ENCODE measurements at regions not wholly inside any gene's neighbourhood (a gene's known extent, or its start where the extent isn't known, plus 50 kb on each side); places are given as distances from the start of the nearest gene placed in this dataset.

DNA sequence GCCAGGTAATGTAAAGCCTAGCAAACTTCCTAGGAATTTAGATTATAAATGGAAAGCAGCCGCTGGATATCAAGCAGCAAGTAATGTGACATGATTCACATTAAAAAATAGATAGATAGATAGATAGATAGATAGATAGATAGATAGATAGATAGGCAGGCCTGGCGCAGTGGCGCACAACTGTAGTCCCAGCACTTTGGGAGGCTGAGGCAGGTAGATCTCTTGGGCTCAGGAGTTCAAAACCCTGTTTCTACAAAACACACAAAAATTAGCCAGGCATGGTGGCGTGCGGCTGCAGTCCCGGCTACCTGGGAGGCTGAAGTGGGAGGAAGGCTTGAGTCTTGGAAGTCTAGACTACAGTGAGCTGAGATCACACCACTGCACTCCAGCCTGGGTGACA is 236.9 kb downstream of the SLITRK6 start:
- Histone ChIP-seq H3K9ac (ENCODE audit: low read length) (no peak overlapping the region), H4K20me1 (ENCODE audit: low read length) (no peaks in the 10 kb centered on the region), H3K9me2 (replicated peaks; ENCODE audit: low read length) (no peaks in the 10 kb centered on the region), H3K27ac (ENCODE audit: low read length) (no peak overlapping the region), H3K4me3 (ENCODE audit: low read length) (no peak overlapping the region), H2AFZ (ENCODE audit: low read length) (no peak overlapping the region), H3K9me3 (ENCODE audit: low read length) (no peaks in the 10 kb centered on the region), H3K4me2 (ENCODE audit: low read length) (no peak overlapping the region), H3K4me1 (ENCODE audit: insufficient read depth, low read length) (no peaks in the 10 kb centered on the region), H3F3A (ENCODE audit: low read length, unreplicated experiment) (no peaks in the 10 kb centered on the region), H3K36me3 (ENCODE audit: low read depth, low read length) (no peaks in the 10 kb centered on the region), H3K27me3 (ENCODE audit: low read length) (no peaks in the 10 kb centered on the region), H3K79me2 (ENCODE audit: low read length) (no peaks in the 10 kb centered on the region)
- ChIA-PET POLR2A (ENCODE audit: unreplicated experiment) (no interaction called here), CTCF (no interaction called here)
- TF ChIP-seq, protein P1, sequence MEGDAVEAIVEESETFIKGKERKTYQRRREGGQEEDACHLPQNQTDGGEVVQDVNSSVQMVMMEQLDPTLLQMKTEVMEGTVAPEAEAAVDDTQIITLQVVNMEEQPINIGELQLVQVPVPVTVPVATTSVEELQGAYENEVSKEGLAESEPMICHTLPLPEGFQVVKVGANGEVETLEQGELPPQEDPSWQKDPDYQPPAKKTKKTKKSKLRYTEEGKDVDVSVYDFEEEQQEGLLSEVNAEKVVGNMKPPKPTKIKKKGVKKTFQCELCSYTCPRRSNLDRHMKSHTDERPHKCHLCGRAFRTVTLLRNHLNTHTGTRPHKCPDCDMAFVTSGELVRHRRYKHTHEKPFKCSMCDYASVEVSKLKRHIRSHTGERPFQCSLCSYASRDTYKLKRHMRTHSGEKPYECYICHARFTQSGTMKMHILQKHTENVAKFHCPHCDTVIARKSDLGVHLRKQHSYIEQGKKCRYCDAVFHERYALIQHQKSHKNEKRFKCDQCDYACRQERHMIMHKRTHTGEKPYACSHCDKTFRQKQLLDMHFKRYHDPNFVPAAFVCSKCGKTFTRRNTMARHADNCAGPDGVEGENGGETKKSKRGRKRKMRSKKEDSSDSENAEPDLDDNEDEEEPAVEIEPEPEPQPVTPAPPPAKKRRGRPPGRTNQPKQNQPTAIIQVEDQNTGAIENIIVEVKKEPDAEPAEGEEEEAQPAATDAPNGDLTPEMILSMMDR (conservative IDR thresholded peaks at IDR 0.05; ENCODE audit: low read depth, low read length), result no peak
- TF ChIP-seq EZH2phosphoT487 (IDR thresholded peaks at IDR 0.05; ENCODE audit: borderline replicate concordance, low read length), result no peak
- TF ChIP-seq EZH2 (IDR thresholded peaks at IDR 0.05; ENCODE audit: low read length, unreplicated experiment), result no peak
- ATAC-seq (no peak), DNase-seq (no peak)
- intact Hi-C loops (cut with micrococcal nuclease), result no loop called here
- BruUV-seq (replicated peaks), result no TSS peak

DNA sequence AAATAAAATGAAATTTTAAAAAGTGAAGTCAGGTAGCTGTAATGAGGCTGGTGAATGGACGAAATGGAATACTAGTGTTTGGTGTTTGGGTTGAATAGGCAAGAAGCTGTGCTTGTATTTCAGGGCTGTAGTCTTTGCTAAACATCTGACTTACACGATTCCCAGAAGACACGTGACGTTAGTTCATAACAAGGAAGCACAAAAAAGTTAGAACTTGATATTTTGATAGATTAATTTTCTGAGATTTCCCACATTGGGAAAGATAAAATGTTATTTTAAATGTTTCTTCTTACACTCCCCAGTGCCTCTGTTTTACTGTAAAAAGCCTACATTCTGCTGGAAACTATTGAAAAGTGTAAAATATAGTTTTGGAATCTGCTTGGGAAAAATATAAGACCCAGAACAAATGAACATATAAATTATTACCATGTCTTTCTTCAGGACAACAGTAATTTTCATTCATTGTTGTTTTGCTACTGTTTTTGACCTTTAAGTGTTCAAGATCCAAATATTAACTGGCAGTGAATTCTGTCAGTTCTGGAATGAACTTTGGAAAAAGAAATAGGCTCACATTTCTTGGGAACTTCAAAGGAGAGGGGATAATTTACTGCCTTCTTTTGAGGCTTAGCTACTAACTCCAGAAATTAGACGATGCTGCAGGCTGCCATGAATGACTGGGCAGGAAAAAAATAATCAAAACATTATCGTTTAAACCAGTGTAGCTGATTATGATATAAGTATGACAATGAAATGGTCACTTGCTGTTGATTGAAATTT is 241.3 kb downstream of the SLITRK6 start:
- DNase-seq (no peak), ATAC-seq (no peak)
- ChIA-PET POLR2A (ENCODE audit: unreplicated experiment) (no interaction called here), CTCF (no interaction called here)
- H3K9me2 ChIP-seq (replicated peaks; ENCODE audit: low read length), result no peaks in the 10 kb centered on the region
- no peak overlapping the region for H2AFZ ChIP-seq (ENCODE audit: low read length)
- H3K4me1 ChIP-seq (ENCODE audit: insufficient read depth, low read length), result peaks cover 4% of the 10 kb centered on the region; the same call in 1 of the 2 replicates
- no peaks in the 10 kb centered on the region for H3F3A ChIP-seq (ENCODE audit: low read length, unreplicated experiment)
- no peaks in the 10 kb centered on the region for H4K20me1 ChIP-seq (ENCODE audit: low read length)
- H3K9me3 ChIP-seq (ENCODE audit: low read length), result no peaks in the 10 kb centered on the region
- H3K27ac ChIP-seq (ENCODE audit: low read length), result no peak overlapping the region
- no TSS peak for BruUV-seq (replicated peaks)
- no peak overlapping the region for H3K9ac ChIP-seq (ENCODE audit: low read length)
- TF ChIP-seq EZH2 (IDR thresholded peaks at IDR 0.05; ENCODE audit: low read length, unreplicated experiment) (no peak), EZH2phosphoT487 (IDR thresholded peaks at IDR 0.05; ENCODE audit: borderline replicate concordance, low read length) (no peak)
- TF ChIP-seq, protein P1 (conservative IDR thresholded peaks at IDR 0.05; ENCODE audit: low read depth, low read length), result no peak
- intact Hi-C loops (cut with micrococcal nuclease), result no loop called here
- H3K4me3 ChIP-seq (ENCODE audit: low read length), result no peak overlapping the region
- no peaks in the 10 kb centered on the region for H3K36me3 ChIP-seq (ENCODE audit: low read depth, low read length)
- no peaks in the 10 kb centered on the region for H3K79me2 ChIP-seq (ENCODE audit: low read length)
- H3K4me2 ChIP-seq (ENCODE audit: low read length), result no peak overlapping the region
- H3K27me3 ChIP-seq (ENCODE audit: low read length), result no peaks in the 10 kb centered on the region

DNA sequence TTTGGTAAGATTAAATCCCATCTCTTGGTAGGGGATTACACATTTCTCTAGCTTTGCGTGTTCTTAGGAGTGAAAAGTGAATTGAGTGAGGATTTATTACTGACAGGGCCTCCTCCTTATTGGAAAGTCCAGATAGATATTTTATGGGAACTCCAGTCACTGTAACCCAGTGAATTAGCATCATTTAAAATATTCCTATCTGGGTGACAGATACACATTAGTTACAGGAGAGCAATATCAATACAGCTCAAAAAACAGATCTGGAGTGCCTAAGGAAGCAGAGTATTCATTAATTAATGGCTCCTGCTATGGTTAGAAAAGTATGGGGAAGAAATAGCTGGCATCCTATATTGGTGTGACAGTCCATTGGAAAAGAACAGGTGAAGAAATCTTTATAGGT is 248.2 kb downstream of the SLITRK6 start:
- Histone ChIP-seq H3K9me2 (replicated peaks; ENCODE audit: low read length) (no peaks in the 10 kb centered on the region), H4K20me1 (ENCODE audit: low read length) (no peaks in the 10 kb centered on the region), H3K27me3 (ENCODE audit: low read length) (no peaks in the 10 kb centered on the region), H3K4me2 (ENCODE audit: low read length) (no peak overlapping the region), H3K4me3 (ENCODE audit: low read length) (no peak overlapping the region), H3K79me2 (ENCODE audit: low read length) (no peaks in the 10 kb centered on the region), H3K9me3 (ENCODE audit: low read length) (peaks cover 7% of the 10 kb centered on the region; the same call in 1 of the 2 replicates), H3K36me3 (ENCODE audit: low read depth, low read length) (no peaks in the 10 kb centered on the region), H3K9ac (ENCODE audit: low read length) (no peak overlapping the region), H3K27ac (ENCODE audit: low read length) (no peak overlapping the region), H3K4me1 (ENCODE audit: insufficient read depth, low read length) (peaks cover 4% of the 10 kb centered on the region; the same call in 1 of the 2 replicates), H2AFZ (ENCODE audit: low read length) (no peak overlapping the region), H3F3A (ENCODE audit: low read length, unreplicated experiment) (no peaks in the 10 kb centered on the region)
- DNase-seq, result no peak
- intact Hi-C loops (cut with micrococcal nuclease), result no loop called here
- ChIA-PET CTCF (no interaction called here), POLR2A (ENCODE audit: unreplicated experiment) (no interaction called here)
- ATAC-seq, result no peak
- TF ChIP-seq EZH2 (IDR thresholded peaks at IDR 0.05; ENCODE audit: low read length, unreplicated experiment), result no peak
- no TSS peak for BruUV-seq (replicated peaks)
